ENCODE measurements at regions not wholly inside any gene's neighbourhood (a gene's known extent, or its start where the extent isn't known, plus 50 kb on each side); places are given as distances from the start of the nearest gene placed in this dataset.

GRCh38 chrX:45842207-45842925 lies 641.7 kb upstream of the DIPK2B start:
- no peak for TF ChIP-seq CTCF (IDR thresholded peaks at IDR 0.05)
- TF ChIP-seq JUNB (IDR thresholded peaks at IDR 0.05): no peak
- no peak for TF ChIP-seq REST (IDR thresholded peaks at IDR 0.05)
- TF ChIP-seq SMC3 (IDR thresholded peaks at IDR 0.05): no peak
